MM.1S (cell line): ENCODE measurements at regions not wholly inside any gene's neighbourhood (a gene's known extent, or its start where the extent isn't known, plus 50 kb on each side); places are given as distances from the start of the nearest gene placed in this dataset.

Experiments used
- DNase-seq: peaks from one replicate; pipeline ENCODE4 v3.0.0-alpha.2; 2015
- H2AFZ ChIP-seq: fragments of 300-600 bp; sonication (generic); 2 replicates; pipeline ENCODE4 v1.6.0; 2016; ENCODE audit warnings: antibody characterized with exemption, low read length
- H3F3A ChIP-seq: fragments of 300-600 bp; sonication (generic); 2 replicates; pipeline ENCODE4 v1.6.1; 2016; ENCODE audit warnings: mild to moderate bottlenecking, antibody characterized with exemption, low read length, moderate library complexity, mixed read lengths; ENCODE audit not compliant: insufficient read depth
- H3K27ac ChIP-seq: fragments of 300-600 bp; sonication (generic); 2 replicates; pipeline ENCODE4 v1.5.1; 2016; ENCODE audit warnings: mild to moderate bottlenecking, low read length
- H3K27me3 ChIP-seq: fragments of 300-600 bp; sonication (generic); replicated peaks from 2 replicates; pipeline ENCODE4 v1.6.0; 2016; ENCODE audit warnings: low read length; ENCODE audit not compliant: insufficient read depth
- H3K36me3 ChIP-seq: fragments of 300-600 bp; sonication (generic); replicated peaks from 2 replicates; pipeline ENCODE4 v1.6.1; 2016; ENCODE audit warnings: mild to moderate bottlenecking, low read length, mixed read lengths; ENCODE audit not compliant: insufficient read depth
- H3K4me1 ChIP-seq: fragments of 300-600 bp; sonication (generic); 2 replicates; pipeline ENCODE4 v1.6.1; 2016; ENCODE audit warnings: low read length, mixed read lengths
- H3K4me2 ChIP-seq: fragments of 300-600 bp; sonication (generic); 2 replicates; pipeline ENCODE4 v1.6.0; 2016; ENCODE audit warnings: low read depth, low read length
- H3K4me3 ChIP-seq: fragments of 300-600 bp; sonication (generic); 2 replicates; pipeline ENCODE4 v1.5.1; 2016; ENCODE audit warnings: low read length, mixed read lengths
- H3K79me2 ChIP-seq: fragments of 300-600 bp; sonication (generic); 2 replicates; pipeline ENCODE4 v1.6.1; 2016; ENCODE audit warnings: mixed run types, low read length, mixed read lengths
- H3K9ac ChIP-seq: fragments of 300-600 bp; sonication (generic); 2 replicates; pipeline ENCODE4 v1.6.1; 2016; ENCODE audit warnings: low read length, mixed read lengths
- H3K9me2 ChIP-seq: fragments of 300-600 bp; sonication (generic); replicated peaks from 2 replicates; pipeline ENCODE4 v1.6.1; 2016; ENCODE audit warnings: mild to moderate bottlenecking, low read length, mixed read lengths; ENCODE audit not compliant: insufficient read depth
- H3K9me3 ChIP-seq: fragments of 300-600 bp; sonication (generic); replicated peaks from 2 replicates; pipeline ENCODE4 v1.6.1; 2016; ENCODE audit warnings: mild to moderate bottlenecking, low read length, mixed read lengths; ENCODE audit not compliant: insufficient read depth
- H4K20me1 ChIP-seq: fragments of 300-600 bp; sonication (generic); 2 replicates; pipeline ENCODE4 v1.6.1; 2016; ENCODE audit warnings: mild to moderate bottlenecking, low read length, moderate library complexity, mixed read lengths; ENCODE audit not compliant: insufficient read depth
- EZH2 ChIP-seq: fragments of 300-600 bp; sonication (generic); optimal IDR thresholded peaks from 2 replicates; pipeline ENCODE3; 2017; ENCODE audit warnings: low read depth, mild to moderate bottlenecking, antibody characterized with exemption, low read length, mixed read lengths
- EZH2phosphoT487 ChIP-seq: fragments of 300-600 bp; sonication (generic); IDR thresholded peaks from 2 replicates; pipeline ENCODE4 v1.6.1; 2018; ENCODE audit warnings: antibody characterized with exemption, low read length
- TF ChIP-seq, protein P1 (sequence below): fragments of 300-600 bp; sonication (generic); IDR thresholded peaks from 2 replicates; pipeline ENCODE4 v1.5.1; 2016; ENCODE audit warnings: antibody characterized with exemption, low read length, mixed read lengths

DNA sequence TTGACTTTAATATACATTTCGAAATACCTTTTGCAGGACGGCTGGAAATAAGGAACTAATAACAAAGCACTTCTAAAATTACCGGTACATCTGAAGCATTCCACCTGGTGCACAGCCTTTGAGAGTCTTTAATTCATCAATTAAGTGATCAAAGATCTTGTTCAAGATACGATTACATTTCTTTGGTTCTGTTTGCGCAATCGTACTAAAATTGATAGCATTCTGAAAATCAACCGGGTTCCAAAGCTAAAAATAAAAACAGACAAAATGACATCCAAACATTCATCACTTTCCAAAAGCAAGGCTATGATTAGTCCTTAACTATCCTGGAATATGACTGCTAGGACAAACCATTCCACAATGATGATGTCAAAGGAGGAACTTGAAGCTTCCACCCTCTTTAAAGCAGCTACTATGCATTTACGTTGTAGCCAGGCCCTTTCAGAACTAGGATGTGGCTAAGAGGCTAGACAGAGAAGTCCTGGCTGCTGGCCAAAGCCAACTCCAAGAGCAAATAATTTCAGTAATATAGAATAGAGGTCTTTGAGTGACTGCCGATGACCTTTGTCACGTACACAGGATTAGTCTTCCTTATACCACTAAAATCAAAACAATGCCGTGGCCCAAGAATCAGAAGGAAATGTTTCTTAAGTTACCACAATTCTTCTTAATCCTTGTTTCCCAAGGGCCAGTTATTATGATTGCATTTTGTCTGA lies 299.8 kb upstream of the PSMD7 start:
- no peaks in the 10 kb centered on the region for H3K79me2 ChIP-seq
- H3K9ac ChIP-seq, result no peak overlapping the region
- TF ChIP-seq EZH2 (no peak), EZH2phosphoT487 (no peak)
- TF ChIP-seq, protein P1, sequence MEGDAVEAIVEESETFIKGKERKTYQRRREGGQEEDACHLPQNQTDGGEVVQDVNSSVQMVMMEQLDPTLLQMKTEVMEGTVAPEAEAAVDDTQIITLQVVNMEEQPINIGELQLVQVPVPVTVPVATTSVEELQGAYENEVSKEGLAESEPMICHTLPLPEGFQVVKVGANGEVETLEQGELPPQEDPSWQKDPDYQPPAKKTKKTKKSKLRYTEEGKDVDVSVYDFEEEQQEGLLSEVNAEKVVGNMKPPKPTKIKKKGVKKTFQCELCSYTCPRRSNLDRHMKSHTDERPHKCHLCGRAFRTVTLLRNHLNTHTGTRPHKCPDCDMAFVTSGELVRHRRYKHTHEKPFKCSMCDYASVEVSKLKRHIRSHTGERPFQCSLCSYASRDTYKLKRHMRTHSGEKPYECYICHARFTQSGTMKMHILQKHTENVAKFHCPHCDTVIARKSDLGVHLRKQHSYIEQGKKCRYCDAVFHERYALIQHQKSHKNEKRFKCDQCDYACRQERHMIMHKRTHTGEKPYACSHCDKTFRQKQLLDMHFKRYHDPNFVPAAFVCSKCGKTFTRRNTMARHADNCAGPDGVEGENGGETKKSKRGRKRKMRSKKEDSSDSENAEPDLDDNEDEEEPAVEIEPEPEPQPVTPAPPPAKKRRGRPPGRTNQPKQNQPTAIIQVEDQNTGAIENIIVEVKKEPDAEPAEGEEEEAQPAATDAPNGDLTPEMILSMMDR, result no peak
- H3K36me3 ChIP-seq, result no peaks in the 10 kb centered on the region
- H3K9me3 ChIP-seq, result no peaks in the 10 kb centered on the region
- H3K9me2 ChIP-seq, result no peaks in the 10 kb centered on the region
- H3K4me3 ChIP-seq, result no peak overlapping the region
- H3K4me1 ChIP-seq, result no peaks in the 10 kb centered on the region
- no peaks in the 10 kb centered on the region for H3K27me3 ChIP-seq
- no peaks in the 10 kb centered on the region for H3F3A ChIP-seq
- no peak overlapping the region for H3K4me2 ChIP-seq
- H3K27ac ChIP-seq, result no peak overlapping the region
- no peak for DNase-seq
- no peak overlapping the region for H2AFZ ChIP-seq
- no peaks in the 10 kb centered on the region for H4K20me1 ChIP-seq

DNA sequence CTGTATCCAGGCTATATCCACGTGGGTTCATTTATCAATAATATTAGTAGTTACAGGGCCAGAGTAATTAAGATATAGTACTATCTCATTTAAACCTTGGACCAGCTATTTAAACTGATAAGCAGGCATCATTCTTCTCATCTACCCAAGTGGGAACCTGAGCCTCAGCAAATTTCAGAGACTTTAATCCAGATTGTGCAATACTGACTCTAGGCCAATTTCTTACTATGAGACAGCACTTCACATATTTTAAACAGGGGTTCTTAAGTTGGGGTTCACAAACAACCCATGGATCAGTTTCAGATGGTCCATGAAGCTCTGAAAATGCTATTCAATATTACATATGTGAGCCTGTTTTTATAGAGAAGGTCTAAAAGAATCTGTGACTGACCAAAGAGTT lies 302.7 kb upstream of the PSMD7 start:
- no peaks in the 10 kb centered on the region for H3F3A ChIP-seq
- no peaks in the 10 kb centered on the region for H3K27me3 ChIP-seq
- H3K27ac ChIP-seq, result no peak overlapping the region
- no peak overlapping the region for H3K9ac ChIP-seq
- no peaks in the 10 kb centered on the region for H3K36me3 ChIP-seq
- no peaks in the 10 kb centered on the region for H4K20me1 ChIP-seq
- H3K9me3 ChIP-seq, result no peaks in the 10 kb centered on the region
- no peaks in the 10 kb centered on the region for H3K4me1 ChIP-seq
- H3K4me3 ChIP-seq, result no peak overlapping the region
- no peaks in the 10 kb centered on the region for H3K9me2 ChIP-seq
- H3K4me2 ChIP-seq, result no peak overlapping the region
- no peak overlapping the region for H2AFZ ChIP-seq
- no peak for TF ChIP-seq EZH2
- TF ChIP-seq, protein P1, result no peak
- no peak for TF ChIP-seq EZH2phosphoT487
- no peaks in the 10 kb centered on the region for H3K79me2 ChIP-seq
- DNase-seq, result no peak

DNA sequence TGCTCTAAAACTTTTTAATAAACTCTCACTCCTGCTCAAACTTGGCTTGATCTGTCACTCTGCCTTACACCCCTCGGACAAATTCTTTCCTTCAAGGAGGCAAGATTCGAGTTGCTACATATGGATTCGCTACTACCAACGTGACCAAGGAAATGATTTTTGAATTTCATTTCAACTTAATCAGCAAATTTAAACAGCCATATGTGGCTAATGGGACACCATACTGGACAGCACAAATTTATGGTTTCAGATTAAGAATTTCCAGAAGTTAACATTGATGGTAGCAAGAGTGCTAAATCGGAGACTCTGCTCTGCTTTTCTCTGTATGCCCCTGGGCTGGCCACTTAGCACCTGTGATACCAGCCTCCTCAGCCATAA lies 318.2 kb upstream of the PSMD7 start:
- Histone ChIP-seq H3K27me3 (no peaks in the 10 kb centered on the region), H3F3A (no peaks in the 10 kb centered on the region), H3K4me3 (no peak overlapping the region), H3K27ac (no peak overlapping the region), H3K36me3 (no peaks in the 10 kb centered on the region), H3K4me1 (no peaks in the 10 kb centered on the region), H4K20me1 (no peaks in the 10 kb centered on the region), H3K9me3 (no peaks in the 10 kb centered on the region), H2AFZ (no peak overlapping the region), H3K9ac (no peak overlapping the region), H3K79me2 (no peaks in the 10 kb centered on the region), H3K4me2 (no peak overlapping the region), H3K9me2 (no peaks in the 10 kb centered on the region)
- no peak for DNase-seq
- TF ChIP-seq EZH2phosphoT487, result no peak
- TF ChIP-seq EZH2, result no peak
- TF ChIP-seq, protein P1, result no peak
